Left ventricle myocardium inferior (tissue), 1 donor: ENCODE measurements at regions not wholly inside any gene's neighbourhood (a gene's known extent, or its start where the extent isn't known, plus 50 kb on each side); places are given as distances from the start of the nearest gene placed in this dataset.

Source experiments
- DNase-seq: peaks from one replicate; pipeline ENCODE4 v3.0.0-alpha.2; 2020
- H3K27ac ChIP-seq: fragments of 200-600 bp; replicated peaks from 2 replicates; pipeline ENCODE4 v1.8.0; 2021
- H3K27me3 ChIP-seq: fragments of 200-600 bp; 2 replicates; pipeline ENCODE4 v1.8.0; 2021; ENCODE audit warnings: low read depth
- H3K36me3 ChIP-seq: fragments of 200-600 bp; 2 replicates; pipeline ENCODE4 v1.8.0; 2021
- H3K4me1 ChIP-seq: fragments of 200-600 bp; 2 replicates; pipeline ENCODE4 v1.8.0; 2021
- H3K4me3 ChIP-seq: fragments of 200-600 bp; 2 replicates; pipeline ENCODE4 v1.8.0; 2021; ENCODE audit warnings: mild to moderate bottlenecking, moderate library complexity
- H3K9me3 ChIP-seq: fragments of 200-600 bp; replicated peaks from 2 replicates; pipeline ENCODE4 v1.8.0; 2021
- CTCF ChIP-seq: fragments of 200-600 bp; IDR thresholded peaks from 2 replicates; pipeline ENCODE4 v1.8.0; 2021; ENCODE audit warnings: antibody characterized with exemption, mild to moderate bottlenecking, borderline replicate concordance
- intact Hi-C: fragments of 100-400 bp; cut with micrococcal nuclease; formaldehyde crosslinking; loops from one replicate; pipeline ENCODE4 v1.11.0; 2022
- donor health status: DM: no; HTN: yes; CAD: no; lungs with severe emphysema.

GRCh38 chr13:77415253-77416071 lies 88.6 kb upstream of the MYCBP2 start:
- intact Hi-C loops: no loop called here
- no peak for DNase-seq
- no peak overlapping the region for H3K27ac ChIP-seq
- H3K27me3 ChIP-seq: no peaks in the 10 kb centered on the region
- peaks cover 10% of the 10 kb centered on the region for H3K9me3 ChIP-seq
- TF ChIP-seq CTCF: no peak
- H3K4me1 ChIP-seq: no peaks in the 10 kb centered on the region
- no peaks in the 10 kb centered on the region for H3K36me3 ChIP-seq
- H3K4me3 ChIP-seq: no peak overlapping the region

- no peak overlapping the region for H3K4me3 ChIP-seq
- no peak overlapping the region for H3K27ac ChIP-seq
- H3K27me3 ChIP-seq: no peaks in the 10 kb centered on the region
- H3K9me3 ChIP-seq: no peaks in the 10 kb centered on the region
- intact Hi-C loops: no loop called here
- no peak for TF ChIP-seq CTCF
- H3K36me3 ChIP-seq: no peaks in the 10 kb centered on the region
- no peak for DNase-seq
- H3K4me1 ChIP-seq: no peaks in the 10 kb centered on the region
These were observed 86.0 kb upstream of the MYCBP2 start for GRCh38 chr13:77412860-77413259.

- Histone ChIP-seq H3K4me3 (no peak overlapping the region), H3K36me3 (no peaks in the 10 kb centered on the region), H3K4me1 (no peaks in the 10 kb centered on the region), H3K27me3 (no peaks in the 10 kb centered on the region), H3K9me3 (no peaks in the 10 kb centered on the region), H3K27ac (no peak overlapping the region)
- no peak for TF ChIP-seq CTCF
- DNase-seq: no peak
- intact Hi-C loops: no loop called here
These were observed 85.3 kb upstream of the MYCBP2 start for GRCh38 chr13:77412116-77412635.

GRCh38 chr13:77409412-77409811 lies 82.5 kb upstream of the MYCBP2 start:
- H3K36me3 ChIP-seq: no peaks in the 10 kb centered on the region
- H3K9me3 ChIP-seq: no peaks in the 10 kb centered on the region
- H3K27ac ChIP-seq: no peak overlapping the region
- no peak for DNase-seq
- intact Hi-C loops: no loop called here
- no peak overlapping the region for H3K4me3 ChIP-seq
- no peak for TF ChIP-seq CTCF
- no peaks in the 10 kb centered on the region for H3K4me1 ChIP-seq
- H3K27me3 ChIP-seq: no peaks in the 10 kb centered on the region

GRCh38 chr13:77406644-77407440 lies 79.9 kb upstream of the MYCBP2 start:
- Histone ChIP-seq H3K36me3 (no peaks in the 10 kb centered on the region), H3K27me3 (no peaks in the 10 kb centered on the region), H3K4me1 (no peaks in the 10 kb centered on the region), H3K9me3 (peaks cover under 1% of the 10 kb centered on the region), H3K4me3 (no peak overlapping the region), H3K27ac (no peak overlapping the region)
- no peak for DNase-seq
- intact Hi-C loops: no loop called here
- TF ChIP-seq CTCF: no peak
